ENCODE measurements at regions not wholly inside any gene's neighbourhood (a gene's known extent, or its start where the extent isn't known, plus 50 kb on each side); places are given as distances from the start of the nearest gene placed in this dataset.

DNA sequence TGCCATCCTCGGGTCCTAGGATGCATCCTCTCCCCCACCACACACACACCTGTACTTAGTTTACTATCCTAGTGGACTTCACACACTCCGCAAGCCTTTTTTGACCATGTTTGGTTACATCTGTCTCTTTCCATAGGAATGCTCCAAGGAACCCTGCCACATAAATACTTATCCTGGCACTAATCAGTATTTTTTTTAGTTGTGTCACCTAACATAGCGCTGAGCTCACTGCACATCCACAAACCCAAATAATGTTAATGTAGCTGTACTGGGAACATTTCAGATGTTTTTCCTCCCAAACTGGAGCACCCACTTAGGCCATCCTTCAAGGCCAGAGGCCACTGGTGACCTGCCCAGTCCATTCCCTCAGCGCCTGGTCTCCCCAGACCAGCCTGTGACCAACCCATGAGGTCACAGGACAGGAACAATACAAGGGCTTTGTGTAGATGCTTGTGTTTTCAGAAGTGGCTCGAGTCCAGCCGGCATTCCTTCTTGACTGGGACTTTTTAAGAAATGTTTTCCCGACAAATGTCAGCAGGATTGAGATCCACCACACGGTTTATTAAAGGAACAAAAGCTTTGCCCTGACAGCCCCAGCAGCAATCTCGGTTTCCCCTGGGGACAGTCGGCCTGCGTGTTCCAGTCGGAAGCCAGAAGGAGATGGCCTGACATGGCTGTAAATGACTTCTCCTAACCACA is 181.4 kb downstream of the JCAD start:
- Histone ChIP-seq H3K4me1 (peaks cover 3 to 92% (median 64%) of the 10 kb centered on the region in 4 donors), H3K27me3 (no peaks in the 10 kb centered on the region), H3K9me3 (no peaks in the 10 kb centered on the region), H3K27ac (peak overlapping the region; percentile 94 to 96), H3K4me3 (no peak overlapping the region), H3K36me3 (no peaks in the 10 kb centered on the region)
- TF ChIP-seq, protein P1, sequence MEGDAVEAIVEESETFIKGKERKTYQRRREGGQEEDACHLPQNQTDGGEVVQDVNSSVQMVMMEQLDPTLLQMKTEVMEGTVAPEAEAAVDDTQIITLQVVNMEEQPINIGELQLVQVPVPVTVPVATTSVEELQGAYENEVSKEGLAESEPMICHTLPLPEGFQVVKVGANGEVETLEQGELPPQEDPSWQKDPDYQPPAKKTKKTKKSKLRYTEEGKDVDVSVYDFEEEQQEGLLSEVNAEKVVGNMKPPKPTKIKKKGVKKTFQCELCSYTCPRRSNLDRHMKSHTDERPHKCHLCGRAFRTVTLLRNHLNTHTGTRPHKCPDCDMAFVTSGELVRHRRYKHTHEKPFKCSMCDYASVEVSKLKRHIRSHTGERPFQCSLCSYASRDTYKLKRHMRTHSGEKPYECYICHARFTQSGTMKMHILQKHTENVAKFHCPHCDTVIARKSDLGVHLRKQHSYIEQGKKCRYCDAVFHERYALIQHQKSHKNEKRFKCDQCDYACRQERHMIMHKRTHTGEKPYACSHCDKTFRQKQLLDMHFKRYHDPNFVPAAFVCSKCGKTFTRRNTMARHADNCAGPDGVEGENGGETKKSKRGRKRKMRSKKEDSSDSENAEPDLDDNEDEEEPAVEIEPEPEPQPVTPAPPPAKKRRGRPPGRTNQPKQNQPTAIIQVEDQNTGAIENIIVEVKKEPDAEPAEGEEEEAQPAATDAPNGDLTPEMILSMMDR (IDR thresholded peaks at IDR 0.05), result no peak
- intact Hi-C loops (cut with DNase I; ENCODE audit: low total_unique reads), result loop anchor here (10.0 kb wide), 1 partner anchor 73 kb away; no protein-coding TSS in a partner anchor
- peak; percentile 65 to 93 for DNase-seq

- no peak for DNase-seq
- H3K27ac ChIP-seq, result peak overlapping the region; percentile 94 to 96
- TF ChIP-seq, protein P1 (IDR thresholded peaks at IDR 0.05), result no peak
- intact Hi-C loops (cut with DNase I; ENCODE audit: low total_unique reads), result loop anchor here (10.0 kb wide), 1 partner anchor 71 kb away; no protein-coding TSS in a partner anchor
- H3K4me1 ChIP-seq, result peaks cover 0 to 74% (median 48%) of the 10 kb centered on the region in 4 donors
- no peaks in the 10 kb centered on the region for H3K9me3 ChIP-seq
- no peak overlapping the region for H3K4me3 ChIP-seq
- no peaks in the 10 kb centered on the region for H3K36me3 ChIP-seq
- no peaks in the 10 kb centered on the region for H3K27me3 ChIP-seq
These were observed 183.3 kb downstream of the JCAD start for GRCh38 chr10:29876008-29876555.

GRCh38 chr10:29874606-29875269 is 184.6 kb downstream of the JCAD start:
- Histone ChIP-seq H3K4me3 (no peak overlapping the region), H3K27ac (peak overlapping the region; percentile 94 to 96), H3K36me3 (no peaks in the 10 kb centered on the region), H3K9me3 (no peaks in the 10 kb centered on the region), H3K4me1 (peaks cover 0 to 60% (median 37%) of the 10 kb centered on the region in 4 donors), H3K27me3 (no peaks in the 10 kb centered on the region)
- no peak for DNase-seq
- TF ChIP-seq, protein P1 (IDR thresholded peaks at IDR 0.05), result no peak
- intact Hi-C loops (cut with DNase I; ENCODE audit: low total_unique reads), result loop anchor here (10.0 kb wide), 1 partner anchor 70 kb away; no protein-coding TSS in a partner anchor

DNA sequence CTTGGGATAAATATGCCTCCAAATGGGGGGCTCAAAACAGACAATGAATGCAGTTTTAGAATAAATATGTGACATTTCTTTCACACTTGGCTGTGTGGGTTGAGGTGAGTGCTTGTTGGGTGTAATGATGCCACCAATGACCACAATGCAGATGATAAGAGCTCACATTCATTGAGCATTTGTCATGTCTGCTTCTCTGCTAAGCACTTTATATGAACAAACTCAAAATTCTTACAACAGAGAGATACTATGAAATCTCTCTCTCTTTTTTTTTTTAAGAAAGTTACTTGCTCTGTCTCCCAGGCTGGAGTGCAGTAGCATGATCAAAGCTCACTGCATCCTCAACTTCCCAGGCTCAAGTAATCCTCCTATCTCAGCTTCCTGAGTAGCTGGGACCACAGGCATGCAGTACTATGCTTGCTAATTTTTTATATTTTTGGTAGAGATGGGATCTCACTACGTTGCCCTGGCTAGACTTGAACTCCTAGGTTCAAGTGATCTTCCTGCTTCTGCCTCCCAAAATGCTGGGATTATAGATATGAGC is 185.4 kb downstream of the JCAD start:
- Histone ChIP-seq H3K4me3 (no peak overlapping the region), H3K9me3 (no peaks in the 10 kb centered on the region), H3K27me3 (no peaks in the 10 kb centered on the region), H3K36me3 (no peaks in the 10 kb centered on the region), H3K27ac (peak overlapping the region; percentile 94 to 96), H3K4me1 (peaks cover 0 to 53% (median 32%) of the 10 kb centered on the region in 4 donors)
- TF ChIP-seq, protein P1 (IDR thresholded peaks at IDR 0.05), result no peak
- intact Hi-C loops (cut with DNase I; ENCODE audit: low total_unique reads), result loop anchor here (10.0 kb wide), 1 partner anchor 69 kb away; no protein-coding TSS in a partner anchor
- no peak for DNase-seq

DNA sequence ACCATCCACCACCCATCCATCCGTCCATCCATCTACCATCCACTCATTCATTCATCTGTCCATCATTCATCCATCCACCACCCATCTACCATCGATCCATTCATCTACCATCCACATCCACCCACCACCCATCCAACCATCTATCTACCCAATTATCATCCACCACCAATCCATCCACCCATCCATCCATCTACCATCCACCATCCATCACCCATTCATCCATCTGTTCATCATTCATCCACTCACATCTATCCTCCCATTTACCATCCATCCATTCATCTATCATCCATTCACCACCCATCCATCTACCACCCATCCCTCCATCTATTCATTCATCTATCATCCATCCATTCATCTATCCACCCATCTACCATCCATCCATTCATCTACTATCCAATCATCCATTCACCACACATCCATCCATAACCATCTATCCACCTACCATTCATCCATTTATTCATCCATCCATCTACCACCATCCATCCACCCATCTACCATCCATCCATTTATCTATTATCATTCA is 188.8 kb downstream of the JCAD start:
- no peaks in the 10 kb centered on the region for H3K9me3 ChIP-seq
- H3K4me1 ChIP-seq, result peaks cover 0 to 30% (median 12%) of the 10 kb centered on the region in 4 donors
- H3K27ac ChIP-seq, result no peak overlapping the region
- H3K36me3 ChIP-seq, result no peaks in the 10 kb centered on the region
- DNase-seq, result no peak
- intact Hi-C loops (cut with DNase I; ENCODE audit: low total_unique reads), result loop anchor here (10.0 kb wide), 1 partner anchor 66 kb away; no protein-coding TSS in a partner anchor
- TF ChIP-seq, protein P1 (IDR thresholded peaks at IDR 0.05), result no peak
- H3K4me3 ChIP-seq, result no peak overlapping the region
- H3K27me3 ChIP-seq, result no peaks in the 10 kb centered on the region
